Mesodermal cell (in vitro differentiated cells): ENCODE measurements at regions not wholly inside any gene's neighbourhood (a gene's known extent, or its start where the extent isn't known, plus 50 kb on each side); places are given as distances from the start of the nearest gene placed in this dataset.

ENCODE experiments used
- H3K27ac ChIP-seq: 2 replicates; pipeline ENCODE4 v1.7.0; 2013; ENCODE audit warnings: mild to moderate bottlenecking, low read depth, low read length, moderate library complexity; ENCODE audit not compliant: severe bottlenecking
- H3K36me3 ChIP-seq: 2 replicates; pipeline ENCODE4 v1.7.1; 2013; ENCODE audit warnings: mild to moderate bottlenecking, low read length, moderate library complexity; ENCODE audit not compliant: control insufficient read depth, insufficient read depth
- H3K4me1 ChIP-seq: one replicate; pipeline ENCODE4 v1.7.1; 2013; ENCODE audit warnings: mild to moderate bottlenecking, low read length; ENCODE audit not compliant: insufficient read depth, control insufficient read depth, poor library complexity, severe bottlenecking
- H3K4me3 ChIP-seq: 2 replicates; pipeline ENCODE4 v1.7.0; 2013; ENCODE audit warnings: low read length, control low read depth, mild to moderate bottlenecking; ENCODE audit not compliant: insufficient read depth, poor library complexity, severe bottlenecking; ENCODE audit errors: extremely low read depth
- H3K9me3 ChIP-seq: 2 replicates; pipeline ENCODE4 v1.7.1; 2013; ENCODE audit warnings: mild to moderate bottlenecking, low read length, moderate library complexity; ENCODE audit not compliant: control insufficient read depth
- WGBS, 2 experiments: methylation state at CpG; one replicate each; pipeline ENCODE4 v1.1.5; 2013; ENCODE audit warnings: missing lambda C conversion rate in 2 of 2; ENCODE audit not compliant: insufficient coverage in 2 of 2; 5-methylcytosine and 5-hydroxymethylcytosine counted together

DNA sequence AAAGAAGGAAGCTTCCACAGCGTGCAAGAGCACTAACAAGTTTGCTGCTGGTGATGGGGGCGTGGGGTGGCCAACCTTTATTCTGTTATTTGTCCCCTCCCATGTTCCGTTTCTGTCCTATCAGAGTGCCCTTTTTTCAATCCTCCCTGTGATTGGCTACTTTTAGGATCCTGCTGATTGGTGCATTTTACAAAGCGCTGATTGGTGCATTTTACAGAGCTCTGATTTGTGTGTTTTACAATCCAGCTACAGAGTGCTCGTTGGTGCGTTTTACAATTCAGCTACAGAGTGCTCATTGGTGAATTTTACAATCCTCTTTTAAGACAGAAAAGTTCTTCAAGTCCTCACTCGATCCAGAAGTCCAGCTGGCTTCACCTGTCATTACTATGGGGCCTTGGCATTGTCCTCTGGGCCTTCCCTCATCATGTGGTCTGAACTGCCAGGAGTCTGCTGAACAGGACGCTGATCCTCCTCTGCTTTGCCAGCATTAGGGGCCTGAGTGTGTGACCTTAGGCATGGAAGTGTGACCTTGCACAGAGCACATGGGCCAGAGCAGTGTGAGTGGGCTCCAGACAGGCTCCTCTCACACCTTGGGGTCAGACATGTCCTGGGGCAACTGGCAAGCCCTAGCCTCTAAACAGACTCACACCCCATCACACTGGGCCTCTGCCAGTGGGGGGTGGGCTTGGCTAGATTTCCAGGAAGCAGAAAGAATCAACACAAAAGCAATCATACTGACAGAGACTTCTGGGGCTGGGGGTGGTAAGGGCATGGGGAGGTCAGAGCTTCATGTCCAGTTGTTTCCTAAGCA is 167.4 kb downstream of the PTPN20 start:
- no peaks in the 10 kb centered on the region for H3K9me3 ChIP-seq
- peak overlapping the region; percentile 10 for H3K27ac ChIP-seq
- H3K36me3 ChIP-seq: no peaks in the 10 kb centered on the region
- WGBS, 2 experiments: 89 to 90% methylated on average over 6 to 8 of the region's 8 CpGs
- no peak overlapping the region for H3K4me3 ChIP-seq
- H3K4me1 ChIP-seq: peaks cover 2% of the 10 kb centered on the region

DNA sequence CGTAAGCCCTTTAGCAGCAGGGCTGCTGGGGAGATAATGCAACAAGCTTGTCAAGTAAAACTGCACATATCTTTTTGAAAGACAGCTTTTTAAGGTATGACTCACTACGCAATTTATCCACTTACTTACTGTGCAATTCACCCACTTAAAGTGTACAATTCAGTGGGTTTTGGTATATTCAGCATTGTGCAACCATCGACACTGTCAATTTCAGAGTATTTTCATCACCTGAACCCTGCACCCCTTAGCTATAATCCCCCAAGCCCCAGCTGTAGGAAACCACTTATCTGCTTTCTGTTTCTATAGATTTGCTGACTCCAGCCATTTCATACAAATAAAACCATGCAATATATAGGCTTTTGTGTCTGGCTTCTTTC is 168.0 kb downstream of the PTPN20 start:
- no peaks in the 10 kb centered on the region for H3K36me3 ChIP-seq
- no peaks in the 10 kb centered on the region for H3K9me3 ChIP-seq
- peaks cover 2% of the 10 kb centered on the region for H3K4me1 ChIP-seq
- 94% methylated on average over 2 of the region's 3 CpGs for WGBS, 2 experiments
- peak overlapping the region; percentile 10 for H3K27ac ChIP-seq
- H3K4me3 ChIP-seq: no peak overlapping the region

DNA sequence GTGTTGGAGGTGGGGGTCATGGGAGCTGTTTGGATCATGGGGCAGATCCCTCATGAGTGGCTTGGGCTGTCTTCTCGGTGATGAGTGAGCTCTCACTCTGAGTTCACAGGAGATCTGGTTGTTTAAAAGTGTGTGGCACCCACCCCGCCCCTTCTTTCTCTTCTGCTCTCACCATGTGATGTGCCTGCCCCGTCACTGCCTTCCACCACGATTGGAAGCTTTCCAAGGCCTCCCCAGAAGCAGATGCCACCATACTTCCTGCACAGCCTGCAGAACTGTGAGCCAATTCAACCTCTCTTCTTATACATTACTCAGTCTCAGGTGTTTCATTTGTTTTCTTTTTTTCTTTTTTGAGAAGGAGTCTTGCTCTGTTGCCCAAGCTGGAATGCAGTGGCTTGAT is 170.0 kb downstream of the PTPN20 start:
- Histone ChIP-seq H3K9me3 (no peaks in the 10 kb centered on the region), H3K4me3 (no peak overlapping the region), H3K36me3 (no peaks in the 10 kb centered on the region), H3K27ac (no peak overlapping the region), H3K4me1 (peaks cover 2% of the 10 kb centered on the region)
- 89 to 93% methylated on average over 2 to 3 of the region's 4 CpGs for WGBS, 2 experiments

DNA sequence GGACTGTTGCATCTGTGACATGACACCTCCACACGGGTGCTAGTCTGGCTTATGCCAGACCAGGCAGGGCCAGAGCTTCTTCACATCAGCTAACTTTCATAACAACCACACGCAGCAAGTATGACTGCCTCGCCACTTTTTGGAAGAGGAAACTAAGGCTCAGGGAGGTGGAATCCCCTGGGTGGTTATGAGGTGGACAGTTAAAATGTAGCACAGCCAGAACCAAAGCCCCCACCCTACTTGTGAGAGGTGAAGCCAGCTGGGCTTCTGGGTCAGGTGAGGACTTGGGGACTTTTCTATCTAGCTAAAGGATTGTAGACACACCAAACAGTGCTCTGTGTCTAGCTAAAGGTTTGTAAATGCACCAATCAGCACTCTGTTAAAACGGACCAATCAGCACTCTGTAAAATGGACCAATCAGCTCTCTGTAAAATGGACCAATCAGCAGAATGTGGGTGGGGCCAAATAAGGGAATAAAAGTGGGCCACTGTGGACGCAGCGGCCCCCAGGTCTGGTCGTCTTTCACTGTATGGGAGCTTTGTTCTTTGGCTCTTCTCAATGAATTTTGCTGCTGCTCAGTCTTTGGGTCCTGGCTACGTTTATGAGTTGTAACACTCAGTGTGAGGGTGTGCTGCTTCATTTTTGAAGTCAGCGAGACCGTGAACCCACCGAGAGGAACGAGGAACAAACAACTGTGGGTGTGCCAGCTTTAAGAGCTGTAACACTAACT is 171.0 kb downstream of the PTPN20 start:
- Histone ChIP-seq H3K4me3 (no peak overlapping the region), H3K27ac (no peak overlapping the region), H3K36me3 (no peaks in the 10 kb centered on the region), H3K9me3 (no peaks in the 10 kb centered on the region), H3K4me1 (peaks cover 2% of the 10 kb centered on the region)
- 92 to 94% methylated on average over 6 to 9 of the region's 12 CpGs for WGBS, 2 experiments

DNA sequence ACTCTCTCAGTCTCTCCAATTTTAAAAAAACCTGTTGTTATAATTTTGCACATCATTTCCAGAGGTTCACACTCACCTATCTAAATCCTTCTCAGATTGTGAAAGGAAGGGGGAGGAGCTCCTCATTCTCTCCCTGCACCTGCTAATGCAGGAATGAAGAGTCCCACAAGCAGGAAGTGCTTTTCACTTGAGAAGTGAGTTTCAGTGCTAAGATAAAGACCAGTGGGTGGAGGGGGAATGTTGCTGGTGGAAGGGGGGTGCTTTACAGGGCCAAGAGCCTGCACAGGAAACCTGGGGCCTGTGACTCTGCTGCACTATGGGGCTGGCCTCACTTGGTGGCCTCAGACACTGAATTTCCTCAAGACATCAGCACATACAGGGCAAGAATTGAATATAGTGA is 176.4 kb downstream of the PTPN20 start:
- H3K4me3 ChIP-seq: no peak overlapping the region
- no peak overlapping the region for H3K27ac ChIP-seq
- no peaks in the 10 kb centered on the region for H3K4me1 ChIP-seq
- H3K9me3 ChIP-seq: no peaks in the 10 kb centered on the region
- H3K36me3 ChIP-seq: no peaks in the 10 kb centered on the region

DNA sequence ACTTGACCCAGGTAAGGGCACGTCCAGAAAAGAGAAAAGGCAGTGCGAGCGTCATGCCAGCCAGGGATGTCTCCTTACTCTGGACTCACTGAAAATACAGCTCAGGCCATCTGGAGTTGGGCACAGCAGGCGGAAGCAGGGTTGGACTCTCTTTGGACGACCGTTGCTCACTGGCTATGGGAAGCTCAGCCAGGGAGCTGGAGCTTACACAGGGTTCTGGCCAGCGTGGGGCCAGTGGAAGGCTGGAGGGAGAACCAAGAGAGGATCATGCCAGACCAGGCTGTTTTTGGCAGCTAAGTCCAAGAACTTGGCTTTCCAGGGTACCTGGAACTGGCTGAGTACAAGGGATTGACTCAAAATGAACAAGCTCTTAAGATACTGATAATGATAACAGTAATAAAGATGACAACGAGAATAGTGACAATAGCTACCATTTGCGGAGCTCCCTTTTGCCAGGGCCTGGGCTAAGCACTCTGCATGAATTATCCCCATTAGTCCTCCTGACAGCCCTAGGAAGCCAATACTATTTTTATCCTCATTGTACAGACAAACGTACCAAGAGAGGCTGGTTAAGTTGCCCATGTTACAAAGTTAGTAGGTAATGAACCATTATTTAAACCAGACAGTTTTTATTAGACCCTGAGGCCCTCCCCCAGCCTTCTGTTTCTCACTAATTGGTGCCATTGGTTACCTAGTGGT is 177.6 kb downstream of the PTPN20 start:
- Histone ChIP-seq H3K27ac (no peak overlapping the region), H3K4me3 (no peak overlapping the region), H3K36me3 (no peaks in the 10 kb centered on the region), H3K4me1 (no peaks in the 10 kb centered on the region), H3K9me3 (no peaks in the 10 kb centered on the region)
- WGBS, 2 experiments: 94 to 95% methylated on average over 5 to 9 of the region's 10 CpGs

DNA sequence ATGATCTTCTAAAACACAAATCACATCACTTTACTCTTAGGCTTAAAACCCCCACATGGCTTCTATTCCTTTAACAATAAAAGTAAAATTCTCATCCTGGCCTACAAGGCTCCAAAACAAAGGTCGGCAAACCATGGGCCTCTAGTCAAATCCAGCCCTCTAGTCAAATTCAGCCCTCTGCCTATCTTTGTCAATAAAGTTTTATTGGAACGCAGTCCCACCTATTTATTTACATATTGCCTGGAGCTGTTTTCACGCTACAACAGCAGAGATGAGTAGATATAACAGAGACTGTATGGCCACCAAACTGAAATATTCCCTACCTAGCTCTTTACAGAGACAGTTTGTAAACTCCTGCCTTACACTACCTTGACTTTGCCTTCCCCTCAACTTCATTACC is 178.8 kb downstream of the PTPN20 start:
- Histone ChIP-seq H3K4me1 (no peaks in the 10 kb centered on the region), H3K4me3 (no peak overlapping the region), H3K27ac (no peak overlapping the region), H3K36me3 (no peaks in the 10 kb centered on the region), H3K9me3 (peaks cover 4% of the 10 kb centered on the region)
- 83 to 92% methylated on average over 2 of the region's 3 CpGs for WGBS, 2 experiments

DNA sequence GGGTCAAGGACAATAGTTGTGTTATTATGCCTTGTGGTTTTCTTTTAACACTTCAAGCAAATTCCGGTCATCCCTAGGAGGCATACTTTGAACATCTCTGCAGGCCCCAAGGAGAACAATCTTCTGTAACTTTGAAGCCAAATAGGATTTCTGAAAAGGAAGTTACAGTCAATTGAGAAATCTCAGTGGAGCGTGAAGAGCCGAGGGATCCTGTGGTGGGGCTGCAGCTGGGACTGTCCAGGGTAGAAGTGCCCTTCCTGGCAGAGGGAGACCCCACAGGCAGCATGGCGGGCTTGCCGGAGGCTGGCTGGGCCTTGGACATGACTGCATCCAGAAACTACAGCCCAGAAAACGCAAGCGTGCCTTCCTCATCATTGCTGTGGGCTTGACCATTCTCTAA is 179.7 kb downstream of the PTPN20 start:
- Histone ChIP-seq H3K4me3 (no peak overlapping the region), H3K27ac (no peak overlapping the region), H3K9me3 (peaks cover 4% of the 10 kb centered on the region), H3K4me1 (no peaks in the 10 kb centered on the region), H3K36me3 (no peaks in the 10 kb centered on the region)
- WGBS, 2 experiments: 65 to 90% methylated on average over 2 to 3 of the region's 7 CpGs

DNA sequence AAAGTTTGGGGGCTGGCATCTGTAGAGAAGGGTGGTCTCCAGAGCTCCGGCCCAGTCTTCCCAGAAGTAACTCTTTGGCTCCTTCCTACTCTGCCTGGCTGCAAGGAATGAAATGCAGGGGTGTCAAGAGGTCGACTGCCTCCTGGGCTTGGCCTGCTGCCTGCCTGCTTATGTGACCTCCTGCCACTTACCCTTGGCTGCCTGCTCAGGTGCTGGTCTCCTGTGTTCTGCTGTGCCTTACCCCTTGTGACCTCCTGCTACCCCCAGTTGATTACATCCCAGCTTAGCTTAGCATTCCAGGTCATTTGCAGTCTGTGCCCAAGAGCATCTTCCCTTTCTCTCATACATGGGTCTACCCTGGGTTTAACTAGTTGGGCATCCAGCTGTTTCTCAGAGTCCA is 180.2 kb downstream of the PTPN20 start:
- Histone ChIP-seq H3K4me1 (no peaks in the 10 kb centered on the region), H3K4me3 (no peak overlapping the region), H3K36me3 (no peaks in the 10 kb centered on the region), H3K9me3 (peaks cover 4% of the 10 kb centered on the region), H3K27ac (no peak overlapping the region)
- 83 to 89% methylated on average over 2 of the region's 2 CpGs for WGBS, 2 experiments

DNA sequence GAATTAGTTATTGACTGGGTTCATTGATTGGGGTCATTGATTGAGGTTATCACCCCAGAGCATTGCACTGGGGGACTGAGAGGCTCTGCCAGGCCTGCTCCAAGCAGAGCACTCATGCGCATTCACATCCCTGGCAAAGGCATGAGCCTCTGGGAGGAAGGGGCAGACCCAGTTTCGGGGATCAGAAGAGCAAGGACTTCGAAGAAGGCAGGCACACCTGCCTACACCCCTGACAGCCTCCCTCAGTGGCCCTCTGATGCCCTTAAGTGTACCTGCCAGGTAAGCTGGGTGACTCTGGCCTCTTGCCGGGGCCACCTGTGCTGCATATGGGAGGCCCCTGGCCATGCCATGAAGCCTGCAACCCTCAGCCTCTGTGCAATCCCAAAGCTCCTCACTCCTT is 181.1 kb downstream of the PTPN20 start:
- Histone ChIP-seq H3K4me3 (no peak overlapping the region), H3K9me3 (peaks cover 4% of the 10 kb centered on the region), H3K4me1 (no peaks in the 10 kb centered on the region), H3K36me3 (no peaks in the 10 kb centered on the region), H3K27ac (no peak overlapping the region)
- WGBS, 2 experiments: 88 to 100% methylated on average over 1 to 4 of the region's 4 CpGs
